ENCODE measurements at regions not wholly inside any gene's neighbourhood (a gene's known extent, or its start where the extent isn't known, plus 50 kb on each side); places are given as distances from the start of the nearest gene placed in this dataset.

- no peak for TF ChIP-seq POLR2A (IDR thresholded peaks at IDR 0.05; ENCODE audit: low read length)
- no peak for TF ChIP-seq GATA1 (IDR thresholded peaks at IDR 0.05; ENCODE audit: low read depth, low read length)
These were observed 97.0 kb upstream of the MC4R start for GRCh38 chr18:60469387-60470100.
